ENCODE measurements at regions not wholly inside any gene's neighbourhood (a gene's known extent, or its start where the extent isn't known, plus 50 kb on each side); places are given as distances from the start of the nearest gene placed in this dataset.

DNA sequence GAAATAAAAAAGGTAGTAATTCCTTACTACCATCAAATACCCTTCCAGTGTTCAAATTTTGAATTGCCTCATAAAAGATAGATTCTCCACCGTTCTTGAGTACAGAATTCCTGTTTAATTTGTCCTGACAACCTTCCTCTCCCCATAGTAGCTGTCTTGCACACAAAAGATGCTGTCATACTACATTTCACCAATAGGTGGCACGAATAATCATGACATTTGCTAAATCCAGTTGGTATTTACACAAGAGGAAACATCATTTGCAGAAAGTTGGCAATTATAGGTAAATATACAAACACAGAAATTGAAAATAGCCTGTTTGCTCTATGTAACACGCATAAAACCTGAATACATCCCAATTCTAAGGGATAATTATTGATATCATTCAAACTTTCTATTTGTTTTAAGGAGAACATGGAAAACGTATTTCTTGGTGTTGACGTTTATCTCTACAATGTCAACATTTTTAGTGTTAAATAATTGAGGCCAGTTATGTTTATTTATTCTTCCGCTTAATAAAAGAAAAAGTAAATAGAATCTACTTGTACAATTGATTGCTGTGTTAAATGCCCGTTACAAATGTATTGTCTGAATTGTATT, 58.3 kb upstream of the CLDN10 start:
- H3K27ac ChIP-seq = no peak overlapping the region
- H3K4me3 ChIP-seq = no peak overlapping the region
- H3K4me1 ChIP-seq (replicated peaks in 1 of 2) = no peaks in the 10 kb centered on the region
- peak in 3 of 8 experiments; percentile 46 to 76 (median 49) for ATAC-seq (replicated peaks in 6 of 8)
- WGBS, 10 experiments = 37 to 96% (median 46%) methylated on average over 3 to 7 of the region's 7 CpGs
- in situ Hi-C loops (cut with MboI; ENCODE audit: low pct_unique_long_range_greater_than_20kb in 2 of 9, low sequenced_read_pairs in 9 of 9, unreplicated experiment in 9 of 9) = no loop called here

DNA sequence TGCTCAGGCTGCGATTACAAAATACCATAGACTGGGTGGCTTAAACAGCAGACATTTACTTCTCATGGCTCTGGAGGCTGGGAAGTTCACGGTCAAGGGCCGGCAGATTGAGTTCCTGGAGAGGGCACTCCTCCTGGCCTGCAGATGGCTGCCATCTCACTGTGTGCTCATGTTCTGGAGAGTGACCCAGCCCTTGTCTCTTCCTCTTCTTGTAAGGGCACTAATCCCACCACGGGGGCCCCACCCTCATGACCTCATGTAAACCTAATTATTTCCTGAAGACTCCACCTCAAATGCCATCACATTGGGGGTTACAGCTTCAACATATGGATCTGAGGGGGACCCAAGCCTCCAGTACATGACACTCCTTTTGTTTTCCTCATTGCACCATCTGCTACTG, 56.0 kb upstream of the CLDN10 start:
- Histone ChIP-seq H3K4me1 (replicated peaks in 1 of 2) (no peaks in the 10 kb centered on the region), H3K4me3 (no peak overlapping the region), H3K27ac (no peak overlapping the region)
- in situ Hi-C loops (cut with MboI; ENCODE audit: low pct_unique_long_range_greater_than_20kb in 2 of 9, low sequenced_read_pairs in 9 of 9, unreplicated experiment in 9 of 9) = no loop called here
- ATAC-seq (replicated peaks in 6 of 8) = no peak
- WGBS, 10 experiments = 41 to 93% (median 80%) methylated on average over 1 to 4 of the region's 4 CpGs; no CpG with 5 or more reads in 1 of the 10 experiments

DNA sequence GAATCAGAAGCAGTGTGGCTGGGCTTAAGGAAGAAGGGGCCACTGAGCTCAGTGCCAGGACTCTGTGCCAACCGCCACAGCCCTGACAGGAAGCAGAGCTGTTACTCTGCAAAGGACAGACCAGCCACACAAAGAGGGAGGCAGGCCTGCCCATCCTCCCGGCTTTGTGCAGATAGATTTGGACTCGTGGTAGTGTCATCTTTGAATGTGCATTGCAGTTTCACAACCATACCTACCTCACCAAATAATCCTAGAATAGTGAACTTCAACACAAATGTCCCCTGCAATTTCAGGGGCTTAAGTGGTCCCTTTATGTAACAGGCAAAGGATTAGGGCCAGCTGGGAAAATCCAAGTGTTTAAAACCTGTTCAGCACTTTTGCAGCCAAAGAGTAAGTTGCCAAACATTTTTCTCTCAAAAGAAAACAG, 55.1 kb upstream of the CLDN10 start:
- H3K4me3 ChIP-seq = no peak overlapping the region
- no peak overlapping the region for H3K27ac ChIP-seq
- in situ Hi-C loops (cut with MboI; ENCODE audit: low pct_unique_long_range_greater_than_20kb in 2 of 9, low sequenced_read_pairs in 9 of 9, unreplicated experiment in 9 of 9) = no loop called here
- ATAC-seq (replicated peaks in 6 of 8) = no peak
- 48 to 100% (median 77%) methylated on average over 1 to 3 of the region's 3 CpGs; no CpG with 5 or more reads in 6 of the 10 experiments for WGBS, 10 experiments
- no peaks in the 10 kb centered on the region for H3K4me1 ChIP-seq (replicated peaks in 1 of 2)

DNA sequence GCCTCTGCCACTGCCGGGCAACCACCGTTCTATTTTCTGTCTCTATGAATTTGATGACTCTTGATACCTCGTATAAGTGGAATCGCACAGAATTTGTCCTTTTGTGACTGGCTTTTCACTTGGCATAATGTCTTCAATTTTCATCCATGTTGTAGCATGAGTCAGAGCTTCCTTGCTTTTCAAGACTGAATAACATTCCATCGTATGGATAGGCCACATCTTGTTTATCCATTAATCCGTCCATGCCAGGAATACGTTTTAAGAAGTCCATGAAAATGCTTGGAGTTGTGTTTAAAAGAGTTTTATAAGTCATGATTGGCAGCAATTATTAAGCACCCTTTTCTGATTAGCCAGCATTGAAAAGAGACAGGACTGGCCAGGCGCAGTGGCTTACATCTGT, 53.6 kb upstream of the CLDN10 start:
- Histone ChIP-seq H3K27ac (no peak overlapping the region), H3K4me3 (no peak overlapping the region), H3K4me1 (replicated peaks in 1 of 2) (no peaks in the 10 kb centered on the region)
- WGBS, 10 experiments = 43 to 100% (median 87%) methylated on average over 1 to 8 of the region's 8 CpGs
- no peak for ATAC-seq (replicated peaks in 6 of 8)
- in situ Hi-C loops (cut with MboI; ENCODE audit: low pct_unique_long_range_greater_than_20kb in 2 of 9, low sequenced_read_pairs in 9 of 9, unreplicated experiment in 9 of 9) = no loop called here

DNA sequence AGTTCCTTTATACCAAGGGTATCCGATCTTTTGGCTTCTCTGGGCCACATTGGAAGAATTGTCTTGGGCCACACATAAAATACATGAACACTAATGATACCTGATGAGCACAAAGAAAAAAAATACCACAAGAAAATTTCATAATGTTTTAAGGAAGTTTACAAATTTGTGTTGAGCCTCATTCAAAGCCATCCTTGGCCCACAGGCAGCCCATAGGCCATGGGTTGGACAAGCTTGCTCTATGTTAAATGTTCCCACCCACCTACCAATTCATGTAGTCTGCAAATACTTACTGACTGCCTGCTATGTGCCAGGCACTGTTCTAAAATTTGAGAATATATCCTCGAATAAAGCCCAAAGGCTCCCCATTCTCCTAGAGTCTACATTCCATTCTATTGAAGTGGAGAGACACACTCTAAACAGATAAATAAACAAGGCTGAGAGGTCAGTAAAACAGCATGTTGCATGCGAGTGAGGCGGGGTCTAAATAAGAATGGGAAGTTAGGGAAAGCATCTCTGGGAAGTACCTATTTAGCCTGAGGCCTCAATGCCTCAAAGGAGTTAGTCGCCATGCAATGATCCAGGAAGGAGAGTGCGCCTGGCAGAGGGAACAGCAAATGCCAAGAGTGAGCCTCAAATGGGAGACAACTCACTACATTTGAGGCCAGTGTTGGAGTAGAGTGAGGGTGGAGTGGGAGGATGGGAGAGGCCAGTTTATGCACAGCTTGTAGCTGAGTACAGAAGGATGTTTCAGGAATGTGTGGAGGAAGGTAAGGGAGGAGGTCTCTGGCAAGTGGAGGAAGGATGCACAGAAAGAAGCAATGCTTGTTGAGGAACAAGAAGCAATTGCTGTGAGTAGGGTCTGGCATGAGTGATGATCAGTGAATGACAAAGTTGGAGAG, 52.5 kb upstream of the CLDN10 start:
- H3K4me3 ChIP-seq = no peak overlapping the region
- ATAC-seq (replicated peaks in 6 of 8) = peak in 3 of 8 experiments; percentile 24 to 58 (median 33)
- H3K27ac ChIP-seq = no peak overlapping the region
- no peaks in the 10 kb centered on the region for H3K4me1 ChIP-seq (replicated peaks in 1 of 2)
- in situ Hi-C loops (cut with MboI; ENCODE audit: low pct_unique_long_range_greater_than_20kb in 2 of 9, low sequenced_read_pairs in 9 of 9, unreplicated experiment in 9 of 9) = no loop called here
- 32 to 87% (median 69%) methylated on average over 1 to 6 of the region's 6 CpGs for WGBS, 10 experiments

DNA sequence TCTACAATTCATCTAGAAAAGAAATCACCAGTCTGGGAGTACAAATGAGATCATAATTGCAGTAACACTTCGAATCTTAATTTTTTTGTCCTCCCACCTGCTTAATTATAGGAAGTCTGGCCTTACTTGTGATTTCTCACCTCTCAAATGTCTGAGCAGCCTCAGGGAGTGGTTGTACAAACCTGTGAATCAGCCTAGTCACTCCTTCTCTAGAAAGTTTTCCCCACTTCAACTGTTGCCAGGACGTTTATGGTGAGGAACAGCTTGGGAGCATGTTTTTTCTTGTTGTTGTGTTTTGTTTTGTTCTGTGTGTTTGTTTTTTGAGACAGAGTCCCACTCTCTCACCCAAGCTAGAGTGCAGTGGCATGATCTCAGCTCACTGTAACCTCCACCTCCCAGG, 50.3 kb upstream of the CLDN10 start:
- ATAC-seq (replicated peaks in 6 of 8) = no peak
- Histone ChIP-seq H3K4me3 (no peak overlapping the region), H3K27ac (no peak overlapping the region), H3K4me1 (replicated peaks in 1 of 2) (no peaks in the 10 kb centered on the region)
- in situ Hi-C loops (cut with MboI; ENCODE audit: low pct_unique_long_range_greater_than_20kb in 2 of 9, low sequenced_read_pairs in 9 of 9, unreplicated experiment in 9 of 9) = no loop called here
- WGBS, 10 experiments = 0 to 83% (median 43%) methylated on average over 1 to 2 of the region's 2 CpGs; no CpG with 5 or more reads in 2 of the 10 experiments
